ENCODE measurements at regions not wholly inside any gene's neighbourhood (a gene's known extent, or its start where the extent isn't known, plus 50 kb on each side); places are given as distances from the start of the nearest gene placed in this dataset.

GRCh38 chr4:135824759-135825296 lies 1623.2 kb upstream of the PABPC4L start:
- no peak for TF ChIP-seq CTCF (IDR thresholded peaks at IDR 0.05)
- TF ChIP-seq TCF7L2 (IDR thresholded peaks at IDR 0.05; ENCODE audit: low read depth, low read length), result no peak

All from Panc1 (cell line).